ENCODE measurements at regions not wholly inside any gene's neighbourhood (a gene's known extent, or its start where the extent isn't known, plus 50 kb on each side); places are given as distances from the start of the nearest gene placed in this dataset.

GRCh38 chr3:6578526-6578925 lies 282.4 kb upstream of the GRM7 start:
- TF ChIP-seq, protein P1, sequence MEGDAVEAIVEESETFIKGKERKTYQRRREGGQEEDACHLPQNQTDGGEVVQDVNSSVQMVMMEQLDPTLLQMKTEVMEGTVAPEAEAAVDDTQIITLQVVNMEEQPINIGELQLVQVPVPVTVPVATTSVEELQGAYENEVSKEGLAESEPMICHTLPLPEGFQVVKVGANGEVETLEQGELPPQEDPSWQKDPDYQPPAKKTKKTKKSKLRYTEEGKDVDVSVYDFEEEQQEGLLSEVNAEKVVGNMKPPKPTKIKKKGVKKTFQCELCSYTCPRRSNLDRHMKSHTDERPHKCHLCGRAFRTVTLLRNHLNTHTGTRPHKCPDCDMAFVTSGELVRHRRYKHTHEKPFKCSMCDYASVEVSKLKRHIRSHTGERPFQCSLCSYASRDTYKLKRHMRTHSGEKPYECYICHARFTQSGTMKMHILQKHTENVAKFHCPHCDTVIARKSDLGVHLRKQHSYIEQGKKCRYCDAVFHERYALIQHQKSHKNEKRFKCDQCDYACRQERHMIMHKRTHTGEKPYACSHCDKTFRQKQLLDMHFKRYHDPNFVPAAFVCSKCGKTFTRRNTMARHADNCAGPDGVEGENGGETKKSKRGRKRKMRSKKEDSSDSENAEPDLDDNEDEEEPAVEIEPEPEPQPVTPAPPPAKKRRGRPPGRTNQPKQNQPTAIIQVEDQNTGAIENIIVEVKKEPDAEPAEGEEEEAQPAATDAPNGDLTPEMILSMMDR (IDR thresholded peaks at IDR 0.05; ENCODE audit: insufficient read depth, low read depth, low read length): no peak
- TF ChIP-seq EZH2 (IDR thresholded peaks at IDR 0.05; ENCODE audit: insufficient read depth, low read length): no peak
